Fibroblast of the conjunctiva (primary cell): ENCODE measurements at regions not wholly inside any gene's neighbourhood (a gene's known extent, or its start where the extent isn't known, plus 50 kb on each side); places are given as distances from the start of the nearest gene placed in this dataset.
"Not testable (repeated sequence)": the region's sequence is repeated elsewhere in the genome, so short reads cannot be mapped to it uniquely, and the experiment has no call there.

ENCODE experiments used
- DNase-seq: peaks from one replicate; pipeline ENCODE4 v3.0.0-alpha.2; 2010; ENCODE audit warnings: low read depth

GRCh38 chrX:69062493-69062892 is 102.8 kb downstream of the PJA1 start:
- DNase-seq = no peak

- no peak for DNase-seq
Measured at GRCh38 chrX:69060631-69061408, 104.4 kb downstream of the PJA1 start.

- DNase-seq = no peak
Measured at GRCh38 chrX:69055193-69055592, 110.1 kb downstream of the PJA1 start.

GRCh38 chrX:69054497-69054896 is 110.8 kb downstream of the PJA1 start:
- DNase-seq = not testable (repeated sequence)

- DNase-seq = no peak
Measured at GRCh38 chrX:69051901-69052300, 113.4 kb downstream of the PJA1 start.

GRCh38 chrX:69050051-69050765 is 115.0 kb downstream of the PJA1 start:
- no peak for DNase-seq

GRCh38 chrX:69046996-69047490 is 118.2 kb downstream of the PJA1 start:
- DNase-seq = no peak

- no peak for DNase-seq
Measured at GRCh38 chrX:69045616-69046345, 119.5 kb downstream of the PJA1 start.

- DNase-seq = no peak
Measured at GRCh38 chrX:69038816-69039215, 126.4 kb downstream of the PJA1 start.

GRCh38 chrX:69038188-69038587 is 127.1 kb downstream of the PJA1 start:
- no peak for DNase-seq

GRCh38 chrX:69037786-69038185 is 127.5 kb downstream of the PJA1 start:
- DNase-seq = no peak

GRCh38 chrX:69036674-69037573 is 128.3 kb downstream of the PJA1 start:
- DNase-seq = no peak

GRCh38 chrX:69034451-69034850 is 130.8 kb downstream of the PJA1 start:
- no peak for DNase-seq

- DNase-seq = no peak
Measured at GRCh38 chrX:69033936-69034335, 131.3 kb downstream of the PJA1 start.

- DNase-seq = no peak
Measured at GRCh38 chrX:69032601-69033000, 132.7 kb downstream of the PJA1 start.

- DNase-seq = no peak
Measured at GRCh38 chrX:69031971-69032391, 133.3 kb downstream of the PJA1 start.

- DNase-seq = no peak
Measured at GRCh38 chrX:69031181-69031580, 134.1 kb downstream of the PJA1 start.

- no peak for DNase-seq
Measured at GRCh38 chrX:69029771-69030170, 135.5 kb downstream of the PJA1 start.

- no peak for DNase-seq
Measured at GRCh38 chrX:69028761-69029120, 136.5 kb downstream of the PJA1 start.

- DNase-seq = no peak
Measured at GRCh38 chrX:69028006-69028760, 137.1 kb downstream of the PJA1 start.
